ENCODE measurements at regions not wholly inside any gene's neighbourhood (a gene's known extent, or its start where the extent isn't known, plus 50 kb on each side); places are given as distances from the start of the nearest gene placed in this dataset.

DNA sequence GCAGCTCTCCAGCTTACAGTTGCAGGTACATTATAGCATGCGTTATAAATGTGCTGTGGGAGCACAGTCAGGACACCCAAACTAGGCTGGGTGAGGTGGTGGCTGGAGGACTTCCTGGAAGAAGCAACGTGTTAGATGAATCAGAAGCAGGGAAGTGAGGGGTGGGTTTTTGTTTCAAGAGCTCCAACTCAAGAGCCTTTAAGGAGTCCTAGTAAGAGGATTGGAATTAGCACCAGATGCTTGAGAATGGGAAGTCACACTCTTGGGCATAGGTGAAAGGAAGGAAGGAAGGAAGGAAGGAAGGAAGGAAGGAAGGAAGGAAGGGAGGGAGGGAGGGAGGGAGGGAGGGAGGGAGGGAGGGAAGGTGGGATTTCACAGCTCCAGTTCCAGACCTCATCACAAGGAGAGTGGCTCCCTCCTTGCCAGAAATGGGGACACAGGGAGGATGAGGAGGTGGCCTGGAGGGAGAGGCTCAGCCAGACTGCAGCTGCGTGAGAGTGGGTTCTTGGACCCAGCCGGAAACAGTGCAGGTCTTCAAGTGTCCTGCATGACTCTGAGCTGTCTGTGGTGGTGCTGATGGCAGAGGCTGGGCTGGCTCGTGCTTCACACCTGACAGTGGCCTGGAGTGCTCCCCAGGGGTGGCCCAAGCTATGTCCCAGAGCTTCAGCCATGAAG lies 115.7 kb upstream of the GSC start:
- Histone ChIP-seq H3K4me1 (no peaks in the 10 kb centered on the region), H3K27ac (no peak overlapping the region), H3K36me3 (no peaks in the 10 kb centered on the region), H3K4me3 (no peak overlapping the region), H3K27me3 (no peaks in the 10 kb centered on the region), H3K9me3 (no peaks in the 10 kb centered on the region)
- intact Hi-C loops (cut with DNase I): no loop called here
- no peak for DNase-seq
- WGBS (ENCODE audit: insufficient coverage, low coverage, low lambda C conversion rate, missing lambda C conversion rate): 25% methylated on average over 3 of the region's 5 CpGs
- TF ChIP-seq CTCF (IDR thresholded peaks at IDR 0.05): no peak
- no peak for TF ChIP-seq POLR2A (IDR thresholded peaks at IDR 0.05)
- ATAC-seq: no peak

- no peak overlapping the region for H3K4me3 ChIP-seq
- no peaks in the 10 kb centered on the region for H3K36me3 ChIP-seq
- intact Hi-C loops (cut with DNase I): no loop called here
- TF ChIP-seq POLR2A (IDR thresholded peaks at IDR 0.05): no peak
- no peak for TF ChIP-seq CTCF (IDR thresholded peaks at IDR 0.05)
- no peak for ATAC-seq
- H3K27me3 ChIP-seq: no peaks in the 10 kb centered on the region
- H3K27ac ChIP-seq: no peak overlapping the region
- DNase-seq: no peak
- WGBS (ENCODE audit: insufficient coverage, low coverage, low lambda C conversion rate, missing lambda C conversion rate): 51% methylated on average over 4 of the region's 19 CpGs
- H3K9me3 ChIP-seq: no peaks in the 10 kb centered on the region
- no peaks in the 10 kb centered on the region for H3K4me1 ChIP-seq
Measured at GRCh38 chr14:94884616-94885230, 114.8 kb upstream of the GSC start.

- H3K27me3 ChIP-seq: no peaks in the 10 kb centered on the region
- no peaks in the 10 kb centered on the region for H3K4me1 ChIP-seq
- H3K36me3 ChIP-seq: no peaks in the 10 kb centered on the region
- DNase-seq: no peak
- intact Hi-C loops (cut with DNase I): no loop called here
- TF ChIP-seq CTCF (IDR thresholded peaks at IDR 0.05) (no peak), POLR2A (IDR thresholded peaks at IDR 0.05) (no peak)
- no CpG with 5 or more reads among the region's 3 CpGs for WGBS (ENCODE audit: insufficient coverage, low coverage, low lambda C conversion rate, missing lambda C conversion rate)
- no peak overlapping the region for H3K4me3 ChIP-seq
- no peaks in the 10 kb centered on the region for H3K9me3 ChIP-seq
- ATAC-seq: no peak
- no peak overlapping the region for H3K27ac ChIP-seq
Measured at GRCh38 chr14:94882401-94882800, 112.5 kb upstream of the GSC start.

- H3K27ac ChIP-seq: no peak overlapping the region
- no peak for TF ChIP-seq POLR2A (IDR thresholded peaks at IDR 0.05)
- TF ChIP-seq CTCF (IDR thresholded peaks at IDR 0.05): no peak
- 55% methylated on average over 7 of the region's 11 CpGs for WGBS (ENCODE audit: insufficient coverage, low coverage, low lambda C conversion rate, missing lambda C conversion rate)
- H3K36me3 ChIP-seq: no peaks in the 10 kb centered on the region
- H3K9me3 ChIP-seq: no peaks in the 10 kb centered on the region
- H3K4me1 ChIP-seq: no peaks in the 10 kb centered on the region
- no peaks in the 10 kb centered on the region for H3K27me3 ChIP-seq
- DNase-seq (no peak), ATAC-seq (no peak)
- H3K4me3 ChIP-seq: no peak overlapping the region
- intact Hi-C loops (cut with DNase I): no loop called here
Measured at GRCh38 chr14:94880876-94881275, 111.0 kb upstream of the GSC start.

Measured in right lobe of liver (tissue), 6 donors.